Aorta (tissue), 5 donors: ENCODE measurements at regions not wholly inside any gene's neighbourhood (a gene's known extent, or its start where the extent isn't known, plus 50 kb on each side); places are given as distances from the start of the nearest gene placed in this dataset.

ENCODE experiments used
- ATAC-seq: fragments of 200-7000 bp; cut with Tn5 transposase; one replicate; pipeline ENCODE4 v1.9.1; 2022; ENCODE audit warnings: moderate library complexity; ENCODE audit not compliant: low FRiP score
- DNase-seq, 2 donors: peaks; one replicate each; pipeline ENCODE4 v3.0.0-alpha.2; 2020
- H3K27ac ChIP-seq, 2 donors: one replicate each; pipeline ENCODE4 v1.5.1; 2013; ENCODE audit warnings: low read length in 2 of 2, mild to moderate bottlenecking in 2 of 2, moderate library complexity in 2 of 2, control low read depth in 1 of 2, inconsistent platforms in 1 of 2, low read depth in 1 of 2
- H3K27me3 ChIP-seq, 2 donors: one replicate each; pipeline ENCODE4 v1.6.1; 2013; ENCODE audit warnings: control low read depth in 1 of 2, low read length in 1 of 2, mild to moderate bottlenecking in 1 of 2, moderate library complexity in 1 of 2; ENCODE audit not compliant: insufficient read depth in 2 of 2, control insufficient read depth in 1 of 2
- H3K36me3 ChIP-seq, 2 donors: one replicate each; pipeline ENCODE4 v1.6.1; 2013; ENCODE audit warnings: control low read depth in 1 of 2, low read length in 1 of 2, mild to moderate bottlenecking in 1 of 2; ENCODE audit not compliant: insufficient read depth in 2 of 2, control insufficient read depth in 1 of 2
- H3K4me1 ChIP-seq, 2 donors: one replicate each; pipeline ENCODE4 v1.6.1; 2013; ENCODE audit warnings: low read length in 2 of 2, control low read depth in 1 of 2, mild to moderate bottlenecking in 1 of 2, moderate library complexity in 1 of 2; ENCODE audit not compliant: insufficient read depth in 2 of 2, control insufficient read depth in 1 of 2
- H3K4me3 ChIP-seq, 2 donors: one replicate each; pipeline ENCODE4 v1.5.1; 2013; ENCODE audit warnings: low read length in 2 of 2, control low read depth in 1 of 2, mild to moderate bottlenecking in 1 of 2
- H3K9me3 ChIP-seq: one replicate; pipeline ENCODE4 v1.6.1; 2013; ENCODE audit warnings: mild to moderate bottlenecking, low read length; ENCODE audit not compliant: control insufficient read depth
- WGBS, 2 donors: extraction: QIAGEN DNeasy Blood & Tissue Kit; methylation state at CpG; one replicate each; pipeline ENCODE4 v1.1.7; 2013; 5-methylcytosine and 5-hydroxymethylcytosine counted together
- intact Hi-C, 2 donors: fragments of 100-400 bp; cut with DNase I; formaldehyde crosslinking; loops; one replicate each; pipeline versions ENCODE4 v1.14.2 to v1.15.0; 2022
- donor health status: healthy with polysubstance abuse.
- donor health status: Bipolar disorder and iron deficiency.
- donor health status: DM: no; HTN: no; CAD: no.
- donor health status: DM: no; HTN: no; CAD: no.
- donor health status: DM: yes; HTN: yes; CAD: no.

DNA sequence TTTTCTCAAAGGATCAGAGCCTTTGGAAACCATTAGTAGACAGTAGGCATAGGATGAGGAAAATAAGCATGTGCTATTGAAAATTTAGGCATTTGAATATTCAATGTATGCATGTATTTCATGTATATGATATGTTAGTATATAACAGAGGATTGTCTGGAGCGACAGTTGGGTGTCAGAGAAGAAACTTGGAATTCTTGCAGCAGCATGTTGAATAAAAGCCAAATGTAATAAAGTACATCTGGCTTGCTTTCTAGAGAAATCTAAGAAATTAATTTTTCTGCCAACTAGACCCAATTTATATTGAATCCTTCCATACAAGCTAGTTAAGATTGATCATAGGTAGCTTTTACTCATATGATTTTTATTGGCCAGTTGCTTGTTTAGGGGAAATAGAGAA is 578.8 kb downstream of the CDH11 start:
- WGBS, 2 donors, result 20 to 37% methylated on average over 1 of the region's 1 CpG
- H3K4me1 ChIP-seq, result no peaks in the 10 kb centered on the region
- intact Hi-C loops, result no loop called here
- H3K9me3 ChIP-seq, result peaks cover 2% of the 10 kb centered on the region
- no peaks in the 10 kb centered on the region for H3K27me3 ChIP-seq
- H3K27ac ChIP-seq, result no peak overlapping the region
- H3K4me3 ChIP-seq, result no peak overlapping the region
- DNase-seq (no peak), ATAC-seq (no peak)
- H3K36me3 ChIP-seq, result no peaks in the 10 kb centered on the region

DNA sequence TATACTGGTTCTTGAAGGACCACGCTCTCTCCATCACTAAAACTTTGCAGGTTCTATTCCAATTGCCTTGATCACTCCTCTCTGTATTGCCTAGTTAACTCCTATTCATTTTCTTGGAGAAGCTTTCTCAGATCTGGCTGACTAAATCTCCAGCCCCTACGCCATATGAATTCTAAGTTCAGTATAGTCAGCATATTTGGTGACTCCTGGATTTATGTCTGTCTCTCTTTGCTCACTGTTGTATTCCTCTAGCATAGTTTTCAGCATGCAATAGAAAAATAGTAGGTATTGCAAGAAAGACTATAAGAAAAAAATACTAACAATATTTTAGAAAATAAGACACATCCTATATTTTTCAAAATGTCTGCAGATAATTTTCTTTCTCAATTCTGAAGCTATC is 579.7 kb downstream of the CDH11 start:
- no peaks in the 10 kb centered on the region for H3K27me3 ChIP-seq
- WGBS, 2 donors, result 97 to 99% methylated on average over 2 of the region's 2 CpGs
- H3K9me3 ChIP-seq, result peaks cover 2% of the 10 kb centered on the region
- ATAC-seq (no peak), DNase-seq (no peak)
- H3K4me1 ChIP-seq, result no peaks in the 10 kb centered on the region
- no peak overlapping the region for H3K27ac ChIP-seq
- intact Hi-C loops, result no loop called here
- H3K36me3 ChIP-seq, result no peaks in the 10 kb centered on the region
- no peak overlapping the region for H3K4me3 ChIP-seq

DNA sequence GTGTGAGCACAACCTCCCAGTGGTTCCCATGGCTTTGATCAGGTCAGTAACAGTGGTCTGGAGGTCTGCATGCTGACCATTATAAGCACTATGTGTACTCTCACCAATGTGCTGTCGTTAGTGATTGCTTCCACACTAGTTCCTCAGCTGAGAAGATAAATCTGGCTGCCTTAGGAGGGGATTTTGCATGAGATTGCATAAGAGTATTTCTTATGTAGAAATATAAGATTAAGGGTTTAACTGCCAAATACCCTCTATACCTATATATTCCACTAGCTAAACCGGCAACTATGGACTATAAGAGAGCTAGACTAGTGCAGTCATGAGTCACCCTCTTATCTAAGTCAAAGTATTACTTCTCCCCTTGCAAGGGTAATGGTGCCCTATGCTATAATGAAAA is 580.2 kb downstream of the CDH11 start:
- ATAC-seq (no peak), DNase-seq (no peak)
- no peak overlapping the region for H3K27ac ChIP-seq
- 80 to 88% methylated on average over 2 of the region's 2 CpGs for WGBS, 2 donors
- intact Hi-C loops, result no loop called here
- H3K4me1 ChIP-seq, result no peaks in the 10 kb centered on the region
- H3K4me3 ChIP-seq, result no peak overlapping the region
- H3K9me3 ChIP-seq, result peaks cover 2% of the 10 kb centered on the region
- no peaks in the 10 kb centered on the region for H3K27me3 ChIP-seq
- no peaks in the 10 kb centered on the region for H3K36me3 ChIP-seq

DNA sequence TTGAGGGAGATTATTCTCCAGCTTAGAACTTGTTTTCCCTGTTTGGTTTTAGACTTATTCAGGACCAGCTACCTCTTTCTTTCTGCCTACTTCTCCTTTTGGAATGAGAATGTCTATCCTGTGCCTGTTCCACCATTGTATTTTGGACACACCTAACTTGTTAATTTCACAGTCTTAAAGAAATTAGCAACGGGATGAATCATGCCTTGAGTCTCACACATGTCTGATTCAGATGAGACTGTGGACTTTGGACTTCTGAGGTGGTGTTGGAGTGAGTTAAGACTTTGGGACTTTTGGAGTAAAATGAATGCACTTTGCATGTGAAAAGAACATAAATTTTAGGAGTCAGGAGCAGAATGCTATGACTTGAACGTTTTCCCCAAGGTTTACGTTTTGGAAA is 581.4 kb downstream of the CDH11 start:
- DNase-seq (no peak), ATAC-seq (no peak)
- H3K4me3 ChIP-seq, result no peak overlapping the region
- H3K27me3 ChIP-seq, result no peaks in the 10 kb centered on the region
- H3K36me3 ChIP-seq, result no peaks in the 10 kb centered on the region
- WGBS, 2 donors, result 59 to 69% methylated on average over 3 of the region's 3 CpGs
- intact Hi-C loops, result no loop called here
- peaks cover 2% of the 10 kb centered on the region for H3K9me3 ChIP-seq
- no peaks in the 10 kb centered on the region for H3K4me1 ChIP-seq
- no peak overlapping the region for H3K27ac ChIP-seq

DNA sequence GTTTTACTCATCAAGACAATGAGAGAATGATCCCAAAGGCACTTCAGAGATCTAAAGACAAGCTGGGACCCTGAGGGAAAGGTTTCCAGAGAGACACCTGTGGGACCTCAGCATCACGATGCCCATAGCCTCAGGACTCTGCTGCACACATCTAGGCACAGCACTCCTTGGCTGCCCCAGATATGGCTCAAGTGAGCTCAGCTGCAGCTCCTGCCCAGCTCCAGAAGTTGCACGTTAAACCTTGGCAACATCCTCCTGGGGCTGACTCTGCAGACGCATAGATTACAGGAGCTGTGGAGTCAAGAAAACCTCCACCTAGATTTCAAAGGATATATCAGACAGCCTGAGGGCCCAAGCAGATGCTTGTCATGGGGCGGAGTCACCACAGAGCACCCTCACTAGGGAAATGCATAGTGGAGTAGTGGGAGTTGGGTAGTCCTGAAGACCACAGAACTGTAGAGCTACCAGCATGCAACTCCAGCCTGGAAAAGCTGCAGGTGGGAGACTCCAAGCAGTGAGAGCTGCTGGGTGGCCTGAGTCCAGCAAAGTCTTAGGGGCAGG is 582.0 kb downstream of the CDH11 start:
- H3K9me3 ChIP-seq, result peaks cover 1% of the 10 kb centered on the region

DNA sequence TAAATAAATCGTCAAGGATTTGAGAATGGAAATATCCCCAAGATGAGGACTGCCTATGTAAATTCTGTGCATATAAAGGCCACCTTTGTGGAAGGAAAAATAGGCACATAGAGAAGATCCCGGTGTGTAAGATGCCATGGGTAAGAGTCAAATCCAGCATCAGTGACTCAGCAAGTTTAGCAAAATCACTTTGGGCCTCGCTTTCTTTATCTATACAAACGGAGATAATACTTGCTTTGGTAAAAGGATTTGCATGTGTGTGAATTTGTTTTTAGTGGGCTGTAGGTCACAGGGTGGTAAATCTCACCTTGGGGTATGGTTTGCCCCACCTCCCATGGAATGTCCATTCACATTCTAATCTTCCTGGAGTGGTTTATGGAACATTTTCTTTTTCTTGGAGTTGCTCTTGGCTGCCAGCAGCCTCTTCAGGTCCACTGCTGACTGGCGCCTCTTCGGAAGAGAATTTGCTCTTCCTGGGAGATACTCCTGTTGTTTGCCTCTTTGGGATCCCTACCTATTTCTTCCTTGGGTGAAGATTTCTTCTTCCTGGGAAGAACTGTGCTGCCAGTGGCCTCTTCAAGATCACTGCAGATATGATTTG is 587.6 kb downstream of the CDH11 start:
- H3K9me3 ChIP-seq, result no peaks in the 10 kb centered on the region
- H3K4me3 ChIP-seq, result no peak overlapping the region
- ATAC-seq, result no peak
- no peaks in the 10 kb centered on the region for H3K27me3 ChIP-seq
- H3K4me1 ChIP-seq, result no peaks in the 10 kb centered on the region
- WGBS, 2 donors, result 91 to 94% methylated on average over 6 of the region's 6 CpGs
- intact Hi-C loops, result no loop called here
- no peaks in the 10 kb centered on the region for H3K36me3 ChIP-seq
- no peak for DNase-seq
- H3K27ac ChIP-seq, result no peak overlapping the region

More for the DNA sequence above, 582.0 kb downstream of the CDH11 start:
- no peaks in the 10 kb centered on the region for H3K4me1 ChIP-seq
- no peaks in the 10 kb centered on the region for H3K36me3 ChIP-seq
- ATAC-seq (no peak), DNase-seq (no peak)
- H3K4me3 ChIP-seq, result no peak overlapping the region
- H3K27me3 ChIP-seq, result no peaks in the 10 kb centered on the region
- intact Hi-C loops, result no loop called here
- no peak overlapping the region for H3K27ac ChIP-seq
- WGBS, 2 donors, result 86 to 91% methylated on average over 4 of the region's 4 CpGs

DNA sequence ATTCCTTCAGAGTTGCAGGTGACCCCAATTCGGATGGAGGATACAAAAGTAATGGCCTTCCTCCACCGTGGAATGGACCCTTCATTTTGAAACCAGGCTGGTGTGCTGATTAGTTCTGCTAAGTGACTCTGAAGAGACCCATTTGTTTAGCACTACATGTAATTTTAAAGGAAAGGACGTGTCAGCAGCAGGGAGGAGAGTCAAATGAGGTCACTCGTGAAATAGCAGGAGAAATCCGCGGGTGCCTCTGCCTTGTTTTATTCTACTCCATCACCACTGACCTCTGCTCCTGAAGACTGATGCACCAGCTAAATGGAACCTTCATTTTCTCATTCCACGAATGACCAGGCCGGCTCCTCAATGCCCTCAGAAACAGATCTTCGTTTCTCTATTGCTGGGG is 589.2 kb downstream of the CDH11 start:
- no peaks in the 10 kb centered on the region for H3K27me3 ChIP-seq
- H3K27ac ChIP-seq, result no peak overlapping the region
- DNase-seq, result no peak
- H3K36me3 ChIP-seq, result no peaks in the 10 kb centered on the region
- H3K9me3 ChIP-seq, result no peaks in the 10 kb centered on the region
- no peaks in the 10 kb centered on the region for H3K4me1 ChIP-seq
- intact Hi-C loops, result no loop called here
- no peak for ATAC-seq
- 80 to 84% methylated on average over 9 of the region's 9 CpGs for WGBS, 2 donors
- H3K4me3 ChIP-seq, result no peak overlapping the region

DNA sequence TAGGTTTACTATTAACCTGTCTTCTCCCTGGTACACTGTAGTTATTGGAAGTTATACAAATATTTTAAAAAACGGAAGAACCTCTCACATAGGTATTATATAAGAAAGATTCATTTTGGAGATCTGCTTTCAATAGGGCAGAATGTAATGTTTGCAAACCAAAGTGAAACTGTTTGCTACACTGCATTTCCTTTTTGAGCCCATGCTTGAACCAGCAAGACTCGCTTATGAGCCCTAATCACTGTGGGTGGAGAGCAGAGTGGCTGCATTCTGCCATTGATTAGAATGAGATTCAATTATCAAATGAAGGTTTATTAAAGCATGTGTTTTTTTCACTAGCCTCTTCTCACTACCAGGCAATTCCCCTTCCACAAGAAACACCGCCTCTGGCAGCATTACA is 589.7 kb downstream of the CDH11 start:
- DNase-seq (no peak), ATAC-seq (no peak)
- no peaks in the 10 kb centered on the region for H3K4me1 ChIP-seq
- H3K27me3 ChIP-seq, result no peaks in the 10 kb centered on the region
- intact Hi-C loops, result no loop called here
- no peaks in the 10 kb centered on the region for H3K36me3 ChIP-seq
- no peaks in the 10 kb centered on the region for H3K9me3 ChIP-seq
- no peak overlapping the region for H3K4me3 ChIP-seq
- H3K27ac ChIP-seq, result no peak overlapping the region
- 45 to 55% methylated on average over 3 of the region's 3 CpGs for WGBS, 2 donors

DNA sequence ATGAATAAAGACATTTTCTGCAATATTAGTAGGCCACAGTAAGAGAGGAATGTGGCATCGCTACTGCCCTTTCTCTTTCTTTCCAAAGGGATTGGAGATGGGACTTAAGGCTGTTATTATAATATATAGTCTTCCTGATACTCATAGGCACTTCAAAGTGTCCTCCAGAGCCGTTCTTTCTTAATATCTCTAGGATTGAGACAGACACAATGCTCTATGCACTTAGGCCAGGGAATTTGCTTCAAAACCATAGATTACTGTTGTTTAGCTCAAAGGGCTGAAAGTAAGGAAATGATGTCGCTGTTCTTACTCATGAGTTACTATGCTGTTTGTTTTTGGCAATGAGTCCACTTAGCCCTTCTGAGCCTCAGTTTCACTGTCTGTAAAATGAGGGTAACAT is 590.5 kb downstream of the CDH11 start:
- 84 to 85% methylated on average over 3 of the region's 3 CpGs for WGBS, 2 donors
- H3K9me3 ChIP-seq, result no peaks in the 10 kb centered on the region
- no peaks in the 10 kb centered on the region for H3K36me3 ChIP-seq
- H3K4me1 ChIP-seq, result no peaks in the 10 kb centered on the region
- DNase-seq (no peak), ATAC-seq (no peak)
- no peak overlapping the region for H3K4me3 ChIP-seq
- H3K27ac ChIP-seq, result no peak overlapping the region
- H3K27me3 ChIP-seq, result no peaks in the 10 kb centered on the region
- intact Hi-C loops, result no loop called here
